Fibroblast of skin of right quadriceps (primary cell): ENCODE measurements at regions not wholly inside any gene's neighbourhood (a gene's known extent, or its start where the extent isn't known, plus 50 kb on each side); places are given as distances from the start of the nearest gene placed in this dataset.
"Not testable (repeated sequence)": the region's sequence is repeated elsewhere in the genome, so short reads cannot be mapped to it uniquely, and the experiment has no call there.

Experiments
- DNase-seq: peaks from one replicate; pipeline ENCODE4 v3.0.0-alpha.2; 2013

DNA sequence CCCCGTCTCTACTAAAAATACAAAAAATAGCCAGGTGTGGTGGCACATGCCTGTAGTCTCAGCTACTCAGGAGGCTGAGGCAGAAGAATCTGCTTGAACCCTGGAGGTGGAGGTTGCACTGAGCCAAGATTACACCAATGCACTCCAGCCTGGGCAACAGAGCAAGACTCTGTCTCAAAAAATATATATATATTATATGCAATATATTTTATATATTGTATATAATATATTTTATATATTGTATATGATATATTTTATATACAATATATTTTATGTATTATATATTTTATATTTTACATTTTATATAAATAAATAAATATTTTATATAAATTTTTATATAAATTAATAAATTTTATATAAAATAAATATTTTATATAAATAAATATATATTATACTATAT, 140.2 kb upstream of the ATP11B start:
- not testable (repeated sequence) for DNase-seq

DNA sequence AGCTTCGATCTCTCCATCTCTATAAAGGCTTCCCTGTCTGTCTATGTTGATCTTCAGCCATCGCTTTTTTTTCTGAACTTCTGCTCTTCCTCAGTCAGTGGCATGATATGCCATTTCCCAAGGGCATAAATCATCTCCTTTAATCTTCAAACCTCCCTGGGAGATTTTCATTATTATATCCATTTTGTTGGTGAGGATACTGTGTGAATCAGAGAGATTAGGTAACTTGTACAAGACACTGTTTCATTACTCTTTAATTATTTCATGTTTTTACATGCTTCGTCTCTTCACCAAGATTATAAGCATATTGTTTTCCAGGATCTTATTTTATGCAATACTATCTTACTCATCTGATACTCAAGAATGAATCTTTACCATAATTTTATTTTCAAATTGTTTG, 124.8 kb upstream of the ATP11B start:
- no peak for DNase-seq

DNA sequence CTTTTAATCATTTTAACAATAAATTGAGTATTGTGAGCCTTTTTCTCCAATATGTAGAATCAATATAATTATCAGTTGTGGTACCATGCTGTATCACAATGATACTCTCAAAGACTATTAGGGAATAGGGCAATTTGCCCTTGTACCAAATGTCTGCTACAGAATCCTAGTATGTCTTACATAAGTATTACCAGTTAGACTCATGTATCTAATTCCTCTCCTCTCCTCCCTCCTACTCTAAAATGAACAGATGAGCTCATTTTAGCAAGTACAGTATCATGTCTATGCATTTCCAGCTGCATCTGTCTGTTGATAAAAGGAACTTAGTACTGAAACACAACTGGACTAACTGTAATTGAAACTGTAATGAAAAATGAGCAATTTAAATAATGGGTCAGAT, 124.3 kb upstream of the ATP11B start:
- DNase-seq: no peak

DNA sequence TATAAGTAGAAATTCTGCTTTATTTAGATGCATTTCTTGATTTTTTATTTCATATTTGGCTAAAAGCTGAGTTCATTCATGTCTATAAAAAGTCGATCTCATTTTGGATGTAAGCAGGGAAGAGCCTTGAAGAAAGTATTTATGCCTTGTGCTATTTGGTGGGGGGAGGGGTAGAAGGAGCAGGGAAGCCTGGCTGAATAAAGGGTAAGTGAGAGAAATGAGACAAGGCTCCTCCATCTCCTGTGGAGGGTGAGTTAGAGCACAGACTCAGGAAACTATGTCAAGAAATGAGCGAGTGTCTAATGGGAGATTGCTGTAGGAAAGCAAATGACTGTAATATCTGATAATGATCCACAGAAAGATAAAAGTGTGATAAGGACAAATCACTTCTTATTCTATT, 121.8 kb upstream of the ATP11B start:
- DNase-seq: peak; percentile 26

DNA sequence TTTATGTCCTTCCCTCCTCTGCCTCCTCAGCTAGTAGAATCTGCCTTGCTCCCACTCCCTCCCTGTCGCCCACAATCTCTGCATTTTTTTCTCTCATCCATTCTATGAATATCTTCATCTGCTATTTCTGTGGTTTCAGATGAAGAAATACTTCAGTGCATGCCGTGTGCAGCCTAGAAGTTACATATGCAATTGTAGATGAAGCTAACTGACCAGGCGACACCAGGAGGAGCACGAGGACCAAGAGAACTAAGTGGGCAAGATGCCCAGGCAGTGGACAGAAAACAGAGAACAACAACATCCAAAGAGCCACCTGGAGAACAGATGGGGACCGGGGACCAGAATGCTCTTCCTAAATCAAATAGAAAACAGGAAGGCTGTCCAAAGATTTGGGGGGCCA, 121.4 kb upstream of the ATP11B start:
- peak; percentile 63 for DNase-seq

DNA sequence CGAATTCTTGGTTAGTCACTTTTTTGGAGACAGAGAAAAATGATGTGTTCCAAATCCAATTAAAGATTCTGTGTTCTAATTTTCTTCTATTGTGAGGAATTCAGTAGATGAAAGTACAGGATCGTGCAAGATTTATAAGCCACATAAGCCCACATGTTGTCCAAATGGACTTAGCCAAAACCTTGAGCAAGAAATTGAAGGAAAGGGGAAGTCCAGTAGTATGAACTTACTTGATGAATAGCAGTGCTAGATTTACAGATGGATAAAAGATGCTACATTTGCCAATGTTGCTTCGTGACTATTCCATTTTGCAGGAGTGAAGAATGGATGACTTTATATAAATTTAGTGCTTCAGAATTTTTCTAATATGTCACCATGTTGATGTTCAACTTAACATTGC, 120.0 kb upstream of the ATP11B start:
- no peak for DNase-seq

DNA sequence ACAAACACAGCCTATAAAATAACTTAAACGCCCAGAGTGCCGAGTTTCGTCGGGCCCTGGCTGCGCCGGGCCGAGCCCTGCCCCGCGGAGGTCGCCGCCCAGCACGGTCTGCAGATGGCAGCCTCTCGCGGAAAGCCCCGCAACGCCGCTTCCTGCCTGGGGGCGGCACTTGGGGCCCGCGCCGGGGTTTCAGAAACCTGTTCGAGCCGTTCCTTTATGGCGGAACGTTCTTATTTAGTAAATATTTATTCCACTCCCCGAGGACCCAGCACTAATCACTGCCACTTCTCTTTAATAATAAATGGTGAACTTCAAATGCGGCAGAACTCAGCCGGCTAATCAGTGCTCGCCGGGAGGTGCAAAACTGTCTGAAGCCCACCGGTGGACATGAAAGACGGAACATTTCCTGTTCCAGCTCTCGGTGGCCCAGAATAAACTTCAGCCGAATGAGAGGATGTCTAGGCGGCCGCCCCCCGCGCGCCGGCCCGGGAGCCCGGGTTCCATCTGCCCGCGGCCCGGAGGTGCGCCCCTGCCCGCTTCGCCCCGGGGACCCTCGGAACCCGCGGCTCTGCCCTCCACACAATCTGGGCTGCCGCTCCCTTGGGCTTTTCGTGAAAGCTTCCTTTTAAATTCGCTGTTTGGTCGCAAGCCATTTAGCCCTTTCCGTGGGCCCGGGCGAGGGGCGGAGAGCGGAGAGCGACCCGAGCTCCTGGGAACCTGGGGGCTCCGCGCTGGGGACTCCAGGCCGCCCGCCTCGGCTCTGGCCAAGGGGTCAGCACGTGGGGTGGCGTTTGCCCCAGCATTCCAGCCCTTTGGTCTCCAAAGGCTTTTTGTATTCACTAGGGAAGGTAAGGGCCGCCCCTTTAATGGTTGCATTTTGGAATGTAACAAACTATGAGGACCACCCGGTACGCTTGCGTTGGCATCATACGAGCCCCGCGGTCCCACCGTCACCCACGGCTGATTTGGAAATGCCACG, 110.8 kb upstream of the ATP11B start:
- peak; percentile 13 for DNase-seq

DNA sequence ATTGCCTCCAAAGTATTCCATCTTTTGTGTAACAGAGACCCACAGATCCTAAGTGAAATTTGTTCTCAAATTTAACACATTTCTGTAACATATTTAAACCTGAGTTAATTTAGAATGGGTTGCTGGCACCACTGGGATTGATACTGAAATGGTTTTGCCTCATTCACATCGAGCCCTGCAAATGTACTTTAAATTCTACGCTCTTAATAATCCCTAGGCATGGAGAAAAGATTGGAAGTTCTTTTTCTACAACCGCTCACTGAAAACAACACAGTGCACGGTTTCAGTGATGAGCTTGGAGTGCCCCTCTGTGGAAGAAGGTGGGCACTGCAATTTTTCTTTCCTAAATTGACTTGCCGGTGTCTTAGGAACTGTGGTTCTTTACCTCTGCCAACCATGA, 109.9 kb upstream of the ATP11B start:
- DNase-seq: peak; percentile 63

DNA sequence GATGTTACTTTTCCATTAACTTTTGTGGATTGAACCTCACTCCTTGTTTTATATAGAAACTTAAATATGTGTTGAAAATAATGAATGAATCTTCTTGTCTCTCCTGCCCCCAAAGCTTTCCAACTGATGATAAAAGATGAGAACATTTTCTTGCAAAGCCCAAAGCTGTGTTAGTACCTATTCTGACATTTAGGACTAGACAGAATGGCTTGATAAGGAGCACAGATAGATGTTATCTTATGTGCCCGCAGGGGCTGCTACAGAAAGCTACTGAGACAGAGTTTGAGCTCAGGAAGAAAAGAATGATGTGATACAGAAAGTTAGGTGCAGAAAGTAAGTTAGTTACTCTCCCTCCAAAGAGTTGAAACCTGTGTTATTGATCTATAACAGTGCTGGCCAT, 109.4 kb upstream of the ATP11B start:
- no peak for DNase-seq

DNA sequence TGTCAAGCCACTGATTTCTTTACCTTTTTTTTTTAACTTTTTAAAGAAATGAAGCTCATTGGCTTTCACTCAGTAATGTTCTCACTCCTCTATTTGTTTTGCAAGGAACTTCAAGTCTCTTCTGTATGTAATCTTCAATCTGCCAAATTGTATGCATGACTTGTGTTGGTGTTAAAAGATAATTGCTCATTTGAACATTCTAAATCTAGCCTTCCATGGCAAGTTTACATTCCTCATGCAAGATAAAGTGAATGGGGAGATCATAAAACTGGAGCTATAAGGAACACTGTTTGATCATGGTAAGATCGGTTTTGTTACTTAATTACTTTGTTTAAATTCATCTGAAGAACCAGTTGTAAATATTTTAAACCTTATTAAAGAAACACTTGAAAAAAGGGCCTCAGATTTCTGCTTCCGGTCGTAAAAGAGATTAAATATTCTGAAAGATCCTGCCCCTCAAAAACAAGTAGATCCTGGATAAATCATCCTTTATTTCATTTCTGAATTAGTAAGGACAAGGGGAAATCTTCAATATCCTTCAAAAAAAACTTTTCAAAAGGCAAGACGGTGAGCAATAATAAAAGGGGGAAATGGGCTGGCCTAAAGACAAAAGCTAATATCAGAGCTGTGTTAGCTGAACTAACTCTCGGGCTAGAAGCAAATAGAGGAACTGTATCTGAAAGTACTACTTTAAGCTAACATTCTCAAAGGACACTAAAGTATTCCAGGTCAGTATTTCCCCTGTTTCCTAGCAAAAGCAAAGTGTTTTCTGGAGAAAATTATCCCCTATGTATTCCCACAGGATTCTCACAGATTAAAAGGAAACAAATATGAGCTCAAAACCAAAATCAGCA, 107.0 kb upstream of the ATP11B start:
- no peak for DNase-seq

DNA sequence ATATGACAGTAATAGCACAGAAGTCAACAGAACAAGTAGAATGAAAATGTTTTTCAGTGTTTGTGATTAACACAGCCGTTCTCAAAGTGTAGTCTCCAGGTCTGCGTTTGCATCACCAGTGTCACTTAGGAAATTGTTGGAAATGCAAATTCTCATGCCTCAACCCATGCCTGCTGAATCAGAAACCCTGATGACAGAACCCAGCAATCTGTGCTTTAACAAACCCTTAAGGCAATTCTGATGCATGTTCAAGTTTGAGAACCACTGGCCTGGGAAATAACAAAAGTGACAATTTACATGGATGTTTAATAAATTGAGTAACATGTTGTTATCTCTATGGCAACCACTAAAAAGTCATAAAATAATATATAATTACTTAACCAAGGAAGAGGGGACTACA, 103.1 kb upstream of the ATP11B start:
- no peak for DNase-seq

DNA sequence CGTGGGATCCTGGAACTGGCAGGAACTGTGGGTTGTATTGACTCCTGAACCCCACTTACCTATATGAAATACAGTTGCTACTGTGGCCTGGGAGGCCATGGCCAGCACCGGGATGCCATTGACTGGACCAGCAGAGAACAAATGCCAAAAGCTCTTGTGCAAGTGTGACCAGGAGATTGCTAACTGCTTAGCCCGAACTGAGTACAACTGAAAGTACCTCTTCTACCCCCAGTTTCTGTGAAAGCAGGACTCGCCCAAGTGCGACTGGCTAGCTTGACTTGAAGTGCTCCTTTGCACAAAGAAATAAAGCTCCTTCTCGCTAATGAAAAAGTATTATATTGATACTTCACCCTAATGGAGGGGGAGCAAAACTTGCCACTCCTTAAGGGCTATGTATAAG, 101.3 kb upstream of the ATP11B start:
- DNase-seq: no peak

DNA sequence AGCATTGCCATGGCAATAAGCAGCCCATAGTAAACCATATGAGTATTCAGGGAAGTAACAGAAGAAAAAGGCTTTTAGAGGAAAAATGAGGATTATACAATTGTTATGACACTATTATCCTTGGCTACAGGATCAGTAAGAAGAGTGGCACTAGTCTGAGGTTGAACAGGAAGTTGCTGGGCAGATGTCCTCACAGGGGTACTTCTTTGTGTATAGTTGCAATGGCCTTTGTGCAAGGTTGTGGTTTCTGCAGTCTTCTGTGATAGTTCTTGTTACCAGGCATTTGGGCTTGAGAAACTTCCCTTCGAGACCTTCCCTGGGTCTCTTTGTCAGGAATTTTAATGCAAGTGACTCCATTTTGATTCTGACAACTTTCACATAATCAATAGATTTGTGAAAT, 100.6 kb upstream of the ATP11B start:
- no peak for DNase-seq

DNA sequence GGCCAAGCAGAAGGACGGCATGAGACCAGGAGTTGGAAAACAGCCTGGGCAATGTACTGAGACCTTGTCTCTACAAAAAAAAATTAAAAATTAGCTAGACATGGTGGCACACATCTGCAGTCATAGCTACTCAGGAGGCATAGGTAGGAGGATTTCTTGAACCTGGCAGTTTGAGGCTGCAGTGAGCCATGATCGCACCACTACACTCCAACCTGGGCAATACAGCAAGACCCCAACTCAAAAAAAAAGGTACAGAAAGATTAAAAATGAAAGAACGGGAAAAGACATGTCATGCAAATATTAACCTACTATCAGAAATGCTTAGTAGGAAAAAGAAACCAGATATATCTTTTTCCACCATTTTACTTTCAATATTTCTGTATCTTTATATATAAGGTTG, 99.6 kb upstream of the ATP11B start:
- no peak for DNase-seq

DNA sequence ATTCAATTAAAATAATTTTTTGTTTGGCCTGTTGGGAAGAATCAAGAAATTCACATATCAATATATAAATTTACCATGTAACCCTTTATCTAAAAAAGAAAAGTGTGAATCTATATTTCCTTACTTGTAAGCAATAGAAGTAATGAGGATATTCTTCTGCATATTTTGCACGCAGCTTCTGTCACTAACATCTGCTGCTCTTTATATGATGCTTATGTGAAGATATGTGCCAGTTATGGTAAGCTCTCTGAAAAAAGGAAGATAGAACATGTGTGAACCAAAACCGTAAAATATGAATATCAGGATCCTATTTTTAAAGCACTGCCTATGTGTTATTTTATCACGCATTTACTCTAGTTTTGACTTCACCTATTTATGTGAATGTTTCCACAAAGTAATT, 96.4 kb upstream of the ATP11B start:
- no peak for DNase-seq

DNA sequence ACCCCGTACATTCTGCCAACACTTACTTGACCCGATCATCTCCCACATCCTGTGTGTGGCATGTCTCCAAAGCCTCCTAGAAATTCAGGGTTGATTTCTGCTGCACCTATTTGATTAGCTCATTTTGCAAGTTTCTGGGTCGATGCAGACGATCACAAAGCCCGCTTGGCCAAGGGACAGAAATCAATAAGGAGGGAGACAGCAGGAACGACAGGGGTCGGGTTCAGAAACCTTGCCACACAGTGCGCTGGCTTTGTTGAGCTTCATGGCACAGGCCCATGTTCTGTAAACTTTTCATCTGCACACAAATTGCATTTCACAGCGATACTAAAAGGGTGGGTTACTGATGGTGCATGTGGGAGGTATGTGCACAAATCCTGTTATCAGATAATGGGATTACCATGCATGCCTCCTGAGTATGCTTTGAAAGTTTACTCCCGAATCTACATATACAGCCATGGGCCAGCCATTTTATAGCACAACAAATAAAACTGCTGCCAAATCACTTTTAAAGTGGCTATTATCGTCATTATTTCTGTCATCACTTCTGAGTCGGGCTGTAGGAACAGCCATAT, 95.9 kb upstream of the ATP11B start:
- DNase-seq: no peak

DNA sequence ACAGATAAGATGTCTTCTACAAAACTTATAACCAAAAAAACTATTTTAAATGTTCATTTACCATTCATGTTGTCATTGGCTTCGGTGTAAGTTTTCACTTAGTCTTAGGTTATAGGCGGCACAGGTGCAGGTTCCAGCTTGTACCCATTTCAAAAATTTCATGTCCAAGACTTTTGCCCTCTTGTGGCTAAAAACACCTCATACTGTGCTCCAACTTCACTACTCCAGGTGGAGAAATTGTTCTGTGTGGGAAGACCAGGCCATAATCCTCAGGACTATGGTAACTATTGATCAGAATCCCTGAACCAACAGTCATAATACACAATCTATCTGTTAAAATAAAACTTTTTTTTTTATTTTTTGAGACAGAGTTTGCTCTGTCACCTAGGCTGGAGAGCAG, 95.2 kb upstream of the ATP11B start:
- DNase-seq: no peak

DNA sequence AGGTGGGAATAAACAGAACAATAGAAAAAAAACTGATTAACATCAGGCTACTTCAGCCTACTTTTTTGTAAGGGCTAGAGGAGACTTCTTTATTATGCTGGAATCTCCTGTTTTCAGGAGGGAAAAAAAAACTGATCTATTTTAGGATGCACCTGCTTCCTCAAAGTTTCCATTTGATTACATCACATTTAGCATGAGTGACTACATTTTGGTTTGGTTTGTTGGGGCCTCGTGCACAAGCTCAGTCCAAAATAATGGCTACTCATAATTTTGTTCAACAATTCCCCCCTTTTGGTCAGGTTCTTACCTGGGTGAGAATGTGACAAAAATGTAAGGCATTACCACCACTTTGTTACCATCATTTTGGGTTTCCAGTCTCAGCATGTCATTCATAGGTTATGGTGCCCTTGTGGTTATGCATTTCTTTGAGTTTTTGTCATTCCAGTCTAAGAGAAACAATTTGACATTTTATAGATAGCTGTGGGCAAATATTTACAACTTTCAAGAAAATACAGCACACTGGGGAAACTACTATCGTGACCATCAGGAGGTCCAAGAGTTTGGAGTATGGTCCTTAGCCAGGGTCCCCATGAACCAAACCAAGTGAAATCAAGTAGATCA, 93.6 kb upstream of the ATP11B start:
- no peak for DNase-seq

DNA sequence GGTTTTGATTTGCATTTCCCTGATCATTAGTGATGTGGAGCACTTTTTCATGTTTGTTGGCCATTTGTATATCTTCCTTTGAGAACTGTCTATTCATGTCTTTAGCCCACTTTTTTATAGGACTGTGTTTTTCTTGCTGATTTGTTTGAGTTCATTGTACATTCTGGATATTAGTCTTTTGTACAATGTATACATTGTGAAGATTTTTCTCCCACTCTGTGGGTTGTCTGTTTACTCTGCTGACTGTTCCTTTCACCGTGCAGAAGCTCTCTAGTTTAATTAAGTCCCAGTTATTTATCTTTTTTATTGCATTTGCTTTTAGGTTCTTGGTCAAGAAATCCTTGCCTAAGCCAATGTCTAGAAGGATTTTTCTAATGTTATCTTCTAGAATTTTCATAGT, 91.1 kb upstream of the ATP11B start:
- DNase-seq: no peak

DNA sequence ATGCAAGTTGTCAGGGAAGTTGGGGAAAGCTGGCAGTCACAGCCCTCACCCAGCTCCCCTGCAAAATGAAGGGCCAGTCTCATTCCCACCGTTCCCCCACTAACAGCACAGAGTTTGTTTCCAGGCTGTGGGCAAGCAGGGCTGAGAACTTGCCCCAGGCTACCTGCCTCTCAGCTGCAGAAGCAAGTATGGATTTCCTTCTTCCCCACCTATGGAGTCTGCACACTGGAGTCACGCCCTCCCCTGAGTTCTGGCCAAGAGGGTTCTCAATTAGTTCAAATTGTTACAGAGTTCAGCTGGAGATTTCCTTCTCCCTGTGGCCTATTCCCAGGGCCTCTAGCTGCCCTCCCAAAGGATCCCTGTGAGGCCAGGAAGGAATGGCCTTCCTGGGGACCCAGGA, 90.1 kb upstream of the ATP11B start:
- DNase-seq: no peak

DNA sequence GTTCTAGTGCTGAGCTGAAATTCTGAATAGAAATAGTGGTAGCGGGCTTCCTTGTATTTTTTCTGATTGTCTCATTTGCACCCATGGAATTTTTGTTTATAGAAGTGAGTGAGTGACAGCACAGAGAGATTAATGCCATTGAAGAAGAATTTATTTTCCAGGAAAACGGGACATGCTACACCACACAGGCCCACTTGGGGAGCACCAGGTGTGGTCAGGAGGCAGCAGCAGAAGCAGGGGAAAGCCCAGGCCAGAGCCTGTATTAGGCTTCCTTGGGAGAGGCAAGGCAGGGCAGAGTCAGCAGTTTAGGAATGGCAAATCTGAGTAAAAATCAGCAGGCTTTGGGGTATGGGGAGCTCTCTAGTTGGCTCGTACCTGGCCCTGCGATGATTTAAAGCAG, 88.4 kb upstream of the ATP11B start:
- no peak for DNase-seq

DNA sequence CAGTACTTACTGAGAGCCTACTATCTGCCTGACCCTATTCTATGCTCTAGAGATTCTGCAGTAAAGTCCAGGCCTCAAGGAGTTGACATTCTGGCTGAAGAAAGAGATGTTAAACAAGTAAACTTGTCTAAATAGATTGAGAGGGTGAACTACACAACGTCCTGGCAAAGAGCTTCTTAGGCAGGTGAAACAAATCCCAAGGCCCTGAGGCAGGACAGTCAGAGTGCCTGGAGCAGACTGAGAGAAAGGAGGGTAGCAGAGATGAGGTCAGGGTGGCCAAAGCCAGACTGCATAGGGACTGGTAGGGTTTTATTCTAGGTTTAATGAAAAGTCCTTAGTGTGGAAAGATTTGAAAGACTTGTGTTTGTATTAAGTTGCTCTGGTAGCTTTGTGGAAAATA, 84.5 kb upstream of the ATP11B start:
- DNase-seq: no peak

DNA sequence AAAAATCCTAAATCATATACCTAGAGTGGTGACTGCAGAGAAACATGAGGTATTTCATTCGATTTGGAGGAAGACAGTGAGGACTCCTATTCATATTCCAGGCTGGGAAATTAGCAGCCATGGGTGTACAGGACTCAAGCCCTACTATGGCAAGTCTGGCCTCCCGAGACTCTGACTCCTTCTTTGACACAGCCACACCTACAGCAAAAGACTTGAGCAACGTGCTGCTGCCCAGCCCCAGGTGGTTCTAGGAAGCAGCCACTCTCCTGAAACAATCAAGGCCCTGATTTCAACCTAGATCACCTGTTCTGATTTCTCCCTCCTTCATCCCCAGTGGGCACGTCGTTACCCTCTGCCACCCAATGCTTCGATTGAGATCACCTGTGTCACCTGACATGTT, 84.0 kb upstream of the ATP11B start:
- no peak for DNase-seq
